SK-N-SH treated with all-trans-retinoic acid at 6 μM for 48 hours (cell line): ENCODE measurements at regions not wholly inside any gene's neighbourhood (a gene's known extent, or its start where the extent isn't known, plus 50 kb on each side); places are given as distances from the start of the nearest gene placed in this dataset.

Source experiments
- ATAC-seq: fragments of 200-7000 bp; cut with Tn5 transposase; 3 replicates; pipeline ENCODE4 v1.9.1; 2020; ENCODE audit warnings: mild to moderate bottlenecking, moderate library complexity
- CREB5 ChIP-seq: fragments of 250-450 bp; sonication (Bioruptor Pico); IDR thresholded peaks from 2 replicates; pipeline ENCODE4 v1.5.1; 2020; ENCODE audit warnings: low read depth, mild to moderate bottlenecking, moderate library complexity
- CSDC2 ChIP-seq: fragments of 250-450 bp; sonication (Bioruptor Pico); IDR thresholded peaks from 2 replicates; pipeline ENCODE4 v1.5.0; 2020; ENCODE audit warnings: mild to moderate bottlenecking, moderate library complexity
- CSRNP3 ChIP-seq: fragments of 250-450 bp; sonication (Bioruptor Pico); IDR thresholded peaks from 2 replicates; pipeline ENCODE4 v1.5.1; 2021; ENCODE audit warnings: mild to moderate bottlenecking, moderate library complexity
- ESRRG ChIP-seq: fragments of 250-450 bp; sonication (Bioruptor Pico); IDR thresholded peaks from 2 replicates; pipeline ENCODE4 v1.6.1; 2021; ENCODE audit warnings: mild to moderate bottlenecking
- GLIS3 ChIP-seq: fragments of 250-450 bp; sonication (Bioruptor Pico); IDR thresholded peaks from 2 replicates; pipeline ENCODE4 v1.5.0; 2020; ENCODE audit warnings: mild to moderate bottlenecking, moderate library complexity
- ISL1 ChIP-seq: fragments of 250-450 bp; sonication (Bioruptor Pico); IDR thresholded peaks from 2 replicates; pipeline ENCODE4 v2.1.2; 2022; ENCODE audit warnings: mild to moderate bottlenecking, moderate library complexity
- OSR1 ChIP-seq: fragments of 250-450 bp; sonication (Bioruptor Pico); IDR thresholded peaks from 2 replicates; pipeline ENCODE4 v1.8.0; 2022; ENCODE audit warnings: moderate library complexity, mild to moderate bottlenecking, inconsistent platforms
- PATZ1 ChIP-seq: fragments of 250-450 bp; sonication (Bioruptor Pico); IDR thresholded peaks from 2 replicates; pipeline ENCODE4 v1.8.0; 2020; ENCODE audit warnings: mild to moderate bottlenecking, moderate library complexity, borderline replicate concordance
- POU6F1 ChIP-seq: fragments of 250-450 bp; sonication (Bioruptor Pico); IDR thresholded peaks from 2 replicates; pipeline ENCODE4 v1.8.0; 2021; ENCODE audit warnings: low read depth, mild to moderate bottlenecking, moderate library complexity, borderline replicate concordance
- PPARA ChIP-seq: fragments of 250-450 bp; sonication (Bioruptor Pico); IDR thresholded peaks from 2 replicates; pipeline ENCODE4 v1.5.0; 2020; ENCODE audit warnings: mild to moderate bottlenecking, borderline replicate concordance
- RARB ChIP-seq: fragments of 250-450 bp; sonication (Bioruptor Pico); IDR thresholded peaks from 2 replicates; pipeline ENCODE4 v1.8.0; 2021; ENCODE audit warnings: mild to moderate bottlenecking, moderate library complexity
- SNAI2 ChIP-seq: fragments of 250-450 bp; sonication (Bioruptor Pico); IDR thresholded peaks from 2 replicates; pipeline ENCODE4 v1.5.0; 2020; ENCODE audit warnings: mild to moderate bottlenecking, moderate library complexity
- TCF4 ChIP-seq: fragments of 250-450 bp; sonication (Bioruptor Pico); IDR thresholded peaks from 2 replicates; pipeline ENCODE4 v1.8.0; 2021; ENCODE audit warnings: mild to moderate bottlenecking, moderate library complexity, borderline replicate concordance
- TSHZ2 ChIP-seq: fragments of 250-450 bp; sonication (Bioruptor Pico); IDR thresholded peaks from 2 replicates; pipeline ENCODE4 v1.5.0; 2020; ENCODE audit warnings: mild to moderate bottlenecking, moderate library complexity
- ZFP3 ChIP-seq: fragments of 250-450 bp; sonication (Bioruptor Pico); IDR thresholded peaks from 2 replicates; pipeline ENCODE4 v1.5.0; 2020; ENCODE audit warnings: mild to moderate bottlenecking, moderate library complexity
- ZFP30 ChIP-seq: fragments of 450-650 bp; formaldehyde crosslinking; IDR thresholded peaks from 2 replicates; pipeline ENCODE4 v1.5.0; 2022; ENCODE audit warnings: mild to moderate bottlenecking, moderate library complexity
- ZNF565 ChIP-seq: fragments of 450-650 bp; formaldehyde crosslinking; conservative IDR thresholded peaks from 2 replicates; pipeline ENCODE4 v1.5.0; 2020; ENCODE audit warnings: low read depth, mild to moderate bottlenecking, moderate library complexity
- ZNF70 ChIP-seq: fragments of 450-650 bp; formaldehyde crosslinking; IDR thresholded peaks from 2 replicates; pipeline ENCODE4 v1.5.0; 2020; ENCODE audit warnings: mild to moderate bottlenecking, moderate library complexity
- ZNF8 ChIP-seq: fragments of 450-650 bp; formaldehyde crosslinking; IDR thresholded peaks from 2 replicates; pipeline ENCODE4 v1.5.0; 2020; ENCODE audit warnings: mild to moderate bottlenecking, moderate library complexity

- no peak for ATAC-seq
- no peak for TF ChIP-seq RARB (CRISPR knock-in tag)
- TF ChIP-seq, all 23 proteins: peak for 0
Observed at GRCh38 chr3:31278532-31278931, 254.2 kb upstream of the STT3B start.

GRCh38 chr3:31284776-31285175 is 247.9 kb upstream of the STT3B start:
- no peak for ATAC-seq
- TF ChIP-seq CSRNP3 (no peak), CSDC2 (CRISPR knock-in tag) (no peak)

GRCh38 chr3:31285833-31286486 is 246.8 kb upstream of the STT3B start:
- no peak for ATAC-seq
- no peak for TF ChIP-seq TCF4
- TF ChIP-seq PPARA (CRISPR knock-in tag) = no peak

- ATAC-seq = no peak
- TF ChIP-seq ZFP30 (CRISPR knock-in tag) = no peak
- TF ChIP-seq ZNF70 (CRISPR knock-in tag) = no peak
- no peak for TF ChIP-seq TSHZ2 (CRISPR knock-in tag)
- TF ChIP-seq, all 23 proteins: peak for 0
Observed at GRCh38 chr3:31288224-31288623, 244.5 kb upstream of the STT3B start.

- no peak for ATAC-seq
- TF ChIP-seq ZNF565 (CRISPR knock-in tag) = no peak
- no peak for TF ChIP-seq ZFP30 (CRISPR knock-in tag)
- TF ChIP-seq OSR1 (CRISPR knock-in tag) = no peak
Observed at GRCh38 chr3:31288641-31289100, 244.1 kb upstream of the STT3B start.

- TF ChIP-seq CREB5 (CRISPR knock-in tag) = no peak
- no peak for TF ChIP-seq PATZ1 (CRISPR knock-in tag)
- no peak for TF ChIP-seq ZNF8 (CRISPR knock-in tag)
- no peak for TF ChIP-seq ESRRG (CRISPR knock-in tag)
- TF ChIP-seq ZFP30 (CRISPR knock-in tag) = no peak
- TF ChIP-seq POU6F1 (CRISPR knock-in tag) = no peak
- TF ChIP-seq TCF4 = no peak
- TF ChIP-seq TSHZ2 (CRISPR knock-in tag) = no peak
- TF ChIP-seq RARB (CRISPR knock-in tag) = no peak
- no peak for TF ChIP-seq ZFP3 (CRISPR knock-in tag)
- no peak for TF ChIP-seq SNAI2 (CRISPR knock-in tag)
- TF ChIP-seq CSDC2 (CRISPR knock-in tag) = no peak
- TF ChIP-seq GLIS3 (CRISPR knock-in tag) = no peak
- no peak for TF ChIP-seq ISL1
- no peak for ATAC-seq
Observed at GRCh38 chr3:31289584-31289983, 243.1 kb upstream of the STT3B start.
